GM12865 (cell line): ENCODE measurements at regions not wholly inside any gene's neighbourhood (a gene's known extent, or its start where the extent isn't known, plus 50 kb on each side); places are given as distances from the start of the nearest gene placed in this dataset.
"Not testable (repeated sequence)": the region's sequence is repeated elsewhere in the genome, so short reads cannot be mapped to it uniquely, and the experiment has no call there.

Experiments
- DNase-seq: peaks from one replicate; pipeline ENCODE4 v3.0.0; 2010; ENCODE audit warnings: low read depth
- H3K4me3 ChIP-seq: 2 replicates; pipeline ENCODE4 v1.5.1; 2011; ENCODE audit warnings: mild to moderate bottlenecking, low read depth, low read length, control low read depth
- TF ChIP-seq, protein P1 (sequence below): IDR thresholded peaks from 2 replicates; pipeline ENCODE4 v1.5.1; 2011; ENCODE audit warnings: low read length, control low read depth, low read depth, inconsistent platforms; ENCODE audit not compliant: insufficient read depth; ENCODE audit errors: missing control alignments

DNA sequence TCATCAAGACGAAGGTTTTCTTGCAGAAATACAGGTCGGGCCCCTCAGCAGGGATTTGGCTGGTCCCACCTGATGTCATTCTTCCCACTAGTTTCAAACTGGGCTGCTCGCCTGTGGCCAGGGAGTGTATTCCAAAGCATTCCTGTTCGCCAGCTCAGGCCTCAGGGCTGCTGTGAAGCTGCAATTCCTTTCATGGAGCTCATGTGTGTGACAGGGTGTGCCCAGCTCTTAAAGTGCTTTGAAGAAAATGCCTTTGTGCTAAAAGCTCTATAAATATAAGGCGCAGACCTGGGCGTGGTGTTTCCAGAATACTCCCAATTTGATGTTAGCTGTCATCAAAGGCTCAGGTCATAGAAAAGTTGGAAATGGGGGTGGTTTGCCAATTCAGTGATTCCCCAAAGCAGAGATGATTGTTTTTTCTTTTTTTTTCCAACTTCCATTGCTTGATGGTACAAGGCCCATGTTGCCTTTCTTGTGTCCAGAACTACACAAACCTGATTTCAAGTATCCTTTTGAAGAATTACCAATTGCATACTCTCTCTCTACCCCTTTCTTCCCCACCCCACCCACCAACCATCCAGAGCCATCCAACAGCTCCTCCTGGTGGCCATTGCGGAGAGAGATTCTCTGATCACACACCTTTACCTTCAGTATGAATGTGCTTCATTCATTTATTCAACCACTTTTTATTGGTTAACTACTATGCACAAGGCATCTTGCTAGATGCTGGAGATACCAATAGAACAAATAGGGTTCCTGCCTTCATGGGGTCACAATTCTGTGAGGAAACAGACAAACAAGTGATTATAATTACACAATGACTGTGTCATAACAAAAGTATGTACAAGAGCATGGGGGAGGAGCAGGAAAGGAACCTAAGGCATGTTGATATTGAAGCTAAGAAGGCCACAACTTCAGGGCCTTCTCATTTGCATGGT lies 297.3 kb upstream of the LYZL1 start:
- TF ChIP-seq, protein P1, sequence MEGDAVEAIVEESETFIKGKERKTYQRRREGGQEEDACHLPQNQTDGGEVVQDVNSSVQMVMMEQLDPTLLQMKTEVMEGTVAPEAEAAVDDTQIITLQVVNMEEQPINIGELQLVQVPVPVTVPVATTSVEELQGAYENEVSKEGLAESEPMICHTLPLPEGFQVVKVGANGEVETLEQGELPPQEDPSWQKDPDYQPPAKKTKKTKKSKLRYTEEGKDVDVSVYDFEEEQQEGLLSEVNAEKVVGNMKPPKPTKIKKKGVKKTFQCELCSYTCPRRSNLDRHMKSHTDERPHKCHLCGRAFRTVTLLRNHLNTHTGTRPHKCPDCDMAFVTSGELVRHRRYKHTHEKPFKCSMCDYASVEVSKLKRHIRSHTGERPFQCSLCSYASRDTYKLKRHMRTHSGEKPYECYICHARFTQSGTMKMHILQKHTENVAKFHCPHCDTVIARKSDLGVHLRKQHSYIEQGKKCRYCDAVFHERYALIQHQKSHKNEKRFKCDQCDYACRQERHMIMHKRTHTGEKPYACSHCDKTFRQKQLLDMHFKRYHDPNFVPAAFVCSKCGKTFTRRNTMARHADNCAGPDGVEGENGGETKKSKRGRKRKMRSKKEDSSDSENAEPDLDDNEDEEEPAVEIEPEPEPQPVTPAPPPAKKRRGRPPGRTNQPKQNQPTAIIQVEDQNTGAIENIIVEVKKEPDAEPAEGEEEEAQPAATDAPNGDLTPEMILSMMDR = peak; percentile 74
- DNase-seq = peak; percentile 35
- H3K4me3 ChIP-seq = no peak overlapping the region

DNA sequence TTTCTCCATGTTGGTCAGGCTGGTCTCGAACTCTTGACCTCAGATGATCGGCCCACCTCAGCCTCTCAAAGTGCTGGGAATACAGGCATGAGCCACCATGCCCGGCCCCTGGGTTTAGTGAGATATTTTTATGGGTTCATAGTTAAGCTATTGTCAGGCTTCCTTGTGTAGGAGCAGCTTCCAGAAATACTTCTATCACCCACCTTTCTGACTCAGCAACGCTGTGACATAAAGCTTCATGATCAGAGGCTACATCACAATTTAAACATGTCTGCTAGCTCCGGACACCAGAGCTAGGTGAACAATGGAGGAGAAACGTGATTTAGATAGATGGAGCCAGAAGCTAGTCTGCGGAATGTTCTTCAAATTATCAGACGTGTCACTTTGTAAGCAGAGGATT lies 295.8 kb upstream of the LYZL1 start:
- no peak overlapping the region for H3K4me3 ChIP-seq
- no peak for DNase-seq
- TF ChIP-seq, protein P1 = no peak

DNA sequence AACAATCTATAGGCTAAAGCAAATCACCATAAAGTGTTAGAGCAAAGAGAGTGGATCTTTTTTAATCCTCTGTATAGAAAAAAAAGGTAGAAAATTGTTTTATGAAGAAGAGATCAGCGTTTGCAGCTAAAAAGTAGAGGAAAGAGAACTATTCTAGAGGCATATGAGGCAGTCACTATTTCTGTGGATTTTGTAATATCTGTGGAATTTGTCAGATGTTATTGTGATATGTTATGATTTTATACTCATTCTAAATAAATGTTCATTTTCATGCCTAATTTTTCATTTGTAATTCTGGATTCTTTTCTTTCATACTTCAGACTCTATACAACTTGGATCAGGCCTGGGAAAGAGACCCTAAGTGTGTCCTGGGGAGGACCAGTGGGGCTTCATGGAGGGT lies 295.0 kb upstream of the LYZL1 start:
- TF ChIP-seq, protein P1 = no peak
- no peak for DNase-seq

DNA sequence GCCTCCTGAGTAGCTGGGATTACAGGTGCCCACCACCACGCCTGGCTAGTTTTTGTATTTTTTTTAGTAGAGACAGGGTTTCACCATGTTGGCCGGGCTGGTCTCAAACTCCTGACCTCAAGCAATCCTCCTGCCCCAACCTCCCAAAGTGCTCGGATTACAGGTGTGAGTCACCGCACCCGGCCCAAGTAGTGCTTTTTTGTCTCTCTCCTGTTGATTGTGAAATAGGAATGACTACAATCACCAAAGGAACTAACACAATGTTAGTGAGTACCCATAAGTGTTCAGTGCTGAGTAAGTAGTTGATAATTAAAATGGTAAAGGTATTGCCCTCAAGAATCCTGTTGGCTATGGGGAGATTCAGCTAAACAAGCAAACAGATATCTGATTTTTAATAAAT lies 294.1 kb upstream of the LYZL1 start:
- H3K4me3 ChIP-seq, DNase-seq: not testable (repeated sequence)

More for the DNA sequence above, 295.0 kb upstream of the LYZL1 start:
- H3K4me3 ChIP-seq = no peak overlapping the region

DNA sequence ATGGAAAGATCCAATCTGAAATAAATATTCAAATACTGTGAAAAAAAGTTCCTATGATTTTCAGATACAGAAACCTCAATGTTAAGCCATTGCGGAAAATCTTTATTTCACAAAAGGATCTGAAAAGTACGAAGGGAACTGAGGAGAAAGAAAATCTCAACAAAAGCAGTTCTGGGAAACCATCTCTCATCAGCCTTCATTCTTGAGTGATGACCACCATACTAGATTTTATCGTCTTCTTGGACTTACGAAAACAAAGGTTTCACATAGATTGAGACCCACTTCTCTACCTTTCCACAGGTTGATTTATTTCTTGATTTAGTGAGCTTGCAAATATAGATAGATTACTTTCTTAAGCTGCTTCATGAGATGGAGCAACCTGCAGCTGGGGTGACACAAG lies 293.4 kb upstream of the LYZL1 start:
- no peak for DNase-seq
- H3K4me3 ChIP-seq = no peak overlapping the region
- TF ChIP-seq, protein P1 = no peak

DNA sequence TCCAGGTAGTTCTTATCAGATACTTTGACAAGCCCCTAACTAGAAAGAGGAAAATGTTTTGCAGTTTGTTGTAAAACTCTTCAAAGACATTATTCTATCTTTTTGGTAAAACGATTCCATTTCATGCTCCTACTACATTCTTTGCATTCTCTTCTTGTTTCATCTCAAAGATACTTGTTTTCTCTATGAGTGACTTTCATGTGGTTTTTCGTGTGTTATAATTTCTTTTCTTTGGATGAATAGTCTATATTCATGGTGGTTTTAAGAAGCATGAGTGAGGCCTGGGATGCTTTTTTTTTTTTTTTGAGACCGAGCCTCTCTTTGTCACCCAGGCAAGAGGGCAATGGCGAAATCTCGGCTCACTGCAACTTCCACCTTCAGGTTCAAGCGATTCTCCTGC lies 292.5 kb upstream of the LYZL1 start:
- no peak overlapping the region for H3K4me3 ChIP-seq
- TF ChIP-seq, protein P1 = no peak
- no peak for DNase-seq

DNA sequence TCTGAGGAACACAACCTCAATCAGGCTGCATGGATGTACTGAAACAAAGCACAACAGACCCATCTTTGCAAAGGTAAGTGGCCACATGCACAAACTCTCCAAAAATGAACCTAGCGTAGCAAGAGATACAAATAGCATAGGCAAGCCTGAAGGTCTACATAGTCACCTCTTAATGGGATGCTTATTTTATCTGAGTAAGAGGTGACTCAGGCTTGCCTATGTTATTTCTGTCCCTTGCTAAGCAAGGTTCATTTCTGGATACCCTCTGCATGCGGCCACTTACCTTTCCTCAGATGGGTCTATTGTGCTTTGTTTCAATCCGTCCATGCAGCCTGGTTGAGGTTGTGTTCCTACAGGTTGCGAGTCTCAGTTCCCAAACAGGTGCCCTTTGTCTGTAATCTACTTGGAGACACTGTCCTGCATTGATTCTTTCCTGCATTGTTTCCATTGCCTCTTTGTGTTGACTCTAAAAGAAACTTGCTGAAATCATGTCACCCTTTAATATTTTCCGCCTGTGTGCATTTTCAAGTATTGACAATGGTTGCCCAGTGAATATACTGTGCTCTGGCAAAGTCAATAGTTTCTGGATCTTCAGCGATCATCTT lies 291.8 kb upstream of the LYZL1 start:
- H3K4me3 ChIP-seq = no peak overlapping the region
- TF ChIP-seq, protein P1 = no peak
- no peak for DNase-seq
